Psoas muscle (tissue), 7 donors: ENCODE measurements at regions not wholly inside any gene's neighbourhood (a gene's known extent, or its start where the extent isn't known, plus 50 kb on each side); places are given as distances from the start of the nearest gene placed in this dataset.

ENCODE experiments used
- ATAC-seq, 4 donors: fragments of 200-7000 bp; cut with Tn5 transposase; one replicate each; pipeline ENCODE4 v1.9.1; 2020; ENCODE audit warnings: moderate library complexity in 3 of 4, mild to moderate bottlenecking in 2 of 4
- DNase-seq, 2 donors: peaks; one replicate each; pipeline ENCODE4 v3.0.0-alpha.2; 2020
- H3K27ac ChIP-seq: fragments of 200-600 bp; one replicate; pipeline ENCODE4 v1.8.0; 2022
- H3K27me3 ChIP-seq, 3 donors: fragments of 200-600 bp in 1 of 3; one replicate each; pipeline versions ENCODE4 v1.6.1 to v1.8.0; 2013 to 2022; ENCODE audit warnings: low read length in 2 of 3, mild to moderate bottlenecking in 2 of 3, moderate library complexity in 1 of 3; ENCODE audit not compliant: insufficient read depth in 3 of 3
- H3K36me3 ChIP-seq, 2 donors: fragments of 200-600 bp in 1 of 2; one replicate each; pipeline versions ENCODE4 v1.6.1 to v1.8.0; 2013 to 2022; ENCODE audit warnings: low read depth in 1 of 2, mild to moderate bottlenecking in 1 of 2, moderate library complexity in 1 of 2; ENCODE audit not compliant: insufficient read depth in 1 of 2
- H3K4me1 ChIP-seq: fragments of 200-600 bp; one replicate; pipeline ENCODE4 v1.8.0; 2022
- H3K4me3 ChIP-seq: fragments of 200-600 bp; one replicate; pipeline ENCODE4 v1.8.0; 2022; ENCODE audit warnings: mild to moderate bottlenecking
- H3K9me3 ChIP-seq: fragments of 200-600 bp; one replicate; pipeline ENCODE4 v1.8.0; 2022
- WGBS, 3 donors: extraction: QIAGEN DNeasy Blood & Tissue Kit; methylation state at CpG; one replicate each; pipeline versions ENCODE4 v1.1.6 to v1.1.7; 2013; 5-methylcytosine and 5-hydroxymethylcytosine counted together
- intact Hi-C, 2 donors: fragments of 100-400 bp; cut with DNase I; formaldehyde crosslinking; loops; one replicate each; pipeline versions ENCODE4 v1.11.0 to v1.14.2; 2022
- TF ChIP-seq, protein P1 (sequence below): fragments of 200-600 bp; IDR thresholded peaks from one replicate; pipeline ENCODE4 v1.8.0; 2022; ENCODE audit warnings: antibody characterized with exemption
- donor health status: healthy with polysubstance abuse.
- donor health status: DM: no; HTN: no; CAD: no; lungs with moderate emphysema.
- donor health status: Bipolar disorder and iron deficiency.
- donor health status: healthy.
- donor health status: DM: yes; HTN: yes; CAD: no.
- donor health status: DM: no; HTN: no; CAD: no.
- donor health status: DM: yes; HTN: yes; CAD: no.

DNA sequence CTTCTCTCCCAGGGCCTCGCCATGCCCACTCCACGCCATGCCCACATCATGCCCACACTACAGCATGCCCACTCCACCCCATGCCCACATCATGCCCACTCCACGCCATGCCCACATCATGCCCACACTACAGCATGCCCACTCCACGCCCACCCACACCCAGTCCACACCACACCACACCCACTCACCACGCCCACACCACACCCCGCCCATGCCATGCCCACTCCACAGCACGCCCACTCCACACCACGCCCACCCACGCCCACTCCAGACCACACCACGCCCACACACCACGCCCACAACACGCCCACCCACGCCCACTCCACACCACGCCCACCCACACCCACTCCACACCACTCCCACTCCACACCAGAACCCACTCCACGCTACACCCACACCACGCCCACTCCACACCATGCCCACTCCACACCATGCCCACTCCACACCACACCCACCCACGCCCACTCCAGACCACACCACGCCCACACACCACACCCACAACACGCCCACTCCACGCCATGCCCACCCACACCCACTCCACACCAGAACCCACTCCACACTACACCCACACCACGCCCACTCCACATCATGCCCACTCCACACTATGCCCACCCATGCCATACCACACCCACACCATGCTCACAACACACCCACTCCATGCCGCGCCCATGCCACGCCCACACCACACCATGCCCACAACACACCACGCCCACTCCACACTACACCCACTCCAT lies 88.6 kb downstream of the ERMARD start:
- H3K36me3 ChIP-seq = no peaks in the 10 kb centered on the region
- peak in 1 of 4 donors; percentile 29 for ATAC-seq
- 87 to 95% (median 91%) methylated on average over 25 of the region's 25 CpGs for WGBS, 3 donors
- no peak overlapping the region for H3K27ac ChIP-seq
- intact Hi-C loops = no loop called here
- H3K4me3 ChIP-seq = no peak overlapping the region
- no peak for DNase-seq
- peaks cover 0 to 19% (median 3%) of the 10 kb centered on the region in 3 donors for H3K27me3 ChIP-seq
- no peaks in the 10 kb centered on the region for H3K4me1 ChIP-seq
- H3K9me3 ChIP-seq = no peaks in the 10 kb centered on the region
- TF ChIP-seq, protein P1, sequence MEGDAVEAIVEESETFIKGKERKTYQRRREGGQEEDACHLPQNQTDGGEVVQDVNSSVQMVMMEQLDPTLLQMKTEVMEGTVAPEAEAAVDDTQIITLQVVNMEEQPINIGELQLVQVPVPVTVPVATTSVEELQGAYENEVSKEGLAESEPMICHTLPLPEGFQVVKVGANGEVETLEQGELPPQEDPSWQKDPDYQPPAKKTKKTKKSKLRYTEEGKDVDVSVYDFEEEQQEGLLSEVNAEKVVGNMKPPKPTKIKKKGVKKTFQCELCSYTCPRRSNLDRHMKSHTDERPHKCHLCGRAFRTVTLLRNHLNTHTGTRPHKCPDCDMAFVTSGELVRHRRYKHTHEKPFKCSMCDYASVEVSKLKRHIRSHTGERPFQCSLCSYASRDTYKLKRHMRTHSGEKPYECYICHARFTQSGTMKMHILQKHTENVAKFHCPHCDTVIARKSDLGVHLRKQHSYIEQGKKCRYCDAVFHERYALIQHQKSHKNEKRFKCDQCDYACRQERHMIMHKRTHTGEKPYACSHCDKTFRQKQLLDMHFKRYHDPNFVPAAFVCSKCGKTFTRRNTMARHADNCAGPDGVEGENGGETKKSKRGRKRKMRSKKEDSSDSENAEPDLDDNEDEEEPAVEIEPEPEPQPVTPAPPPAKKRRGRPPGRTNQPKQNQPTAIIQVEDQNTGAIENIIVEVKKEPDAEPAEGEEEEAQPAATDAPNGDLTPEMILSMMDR = no peak

DNA sequence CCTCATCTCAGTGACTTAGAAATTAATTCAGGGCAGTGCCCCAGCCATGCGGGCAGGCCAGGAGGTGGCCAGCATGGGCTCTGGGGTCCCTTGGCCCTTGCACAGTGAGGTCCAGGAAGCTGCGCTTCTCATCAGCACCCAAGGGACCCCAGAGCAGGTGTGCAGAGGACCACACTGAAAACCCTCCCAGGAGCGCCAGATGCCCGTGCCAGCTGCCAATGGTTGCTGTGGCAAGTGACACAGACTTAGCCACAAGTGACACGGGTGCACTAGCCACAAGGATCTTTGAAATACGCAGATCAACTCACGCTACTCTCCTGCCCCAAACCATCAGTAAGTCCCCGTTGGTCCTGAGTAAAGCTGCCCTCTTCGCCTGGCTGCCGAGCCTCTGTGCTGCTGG lies 88.1 kb downstream of the ERMARD start:
- Histone ChIP-seq H3K4me1 (no peaks in the 10 kb centered on the region), H3K4me3 (no peak overlapping the region), H3K27ac (no peak overlapping the region), H3K27me3 (peaks cover 0 to 20% (median 3%) of the 10 kb centered on the region in 3 donors), H3K9me3 (no peaks in the 10 kb centered on the region), H3K36me3 (no peaks in the 10 kb centered on the region)
- TF ChIP-seq, protein P1 = no peak
- DNase-seq (no peak), ATAC-seq (no peak)
- intact Hi-C loops = no loop called here
- 83 to 86% (median 85%) methylated on average over 10 of the region's 10 CpGs for WGBS, 3 donors

DNA sequence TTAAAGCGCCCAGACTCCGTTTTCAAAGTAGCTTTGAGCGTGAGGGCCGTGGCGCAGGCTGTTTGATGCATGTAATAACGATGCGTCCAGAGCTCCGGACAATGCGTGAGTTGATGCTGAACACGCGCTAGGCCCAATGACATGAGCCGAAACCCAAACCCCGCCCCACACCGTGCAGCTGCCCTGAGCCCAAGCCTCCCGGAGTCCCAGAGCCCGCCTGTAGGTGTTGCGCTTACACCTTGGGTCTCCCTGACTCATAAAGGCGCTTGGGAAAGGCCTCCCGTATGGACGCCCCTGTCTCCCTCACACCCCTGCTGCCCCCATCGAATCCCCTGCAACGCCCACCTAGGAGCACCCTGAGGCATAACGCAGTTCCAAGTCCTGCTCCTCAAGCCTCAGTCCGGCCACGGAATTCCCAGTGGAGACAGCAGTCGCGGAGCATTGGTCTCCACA lies 87.6 kb downstream of the ERMARD start:
- intact Hi-C loops = no loop called here
- Histone ChIP-seq H3K4me1 (no peaks in the 10 kb centered on the region), H3K4me3 (no peak overlapping the region), H3K27me3 (peaks cover 0 to 22% (median 3%) of the 10 kb centered on the region in 3 donors), H3K36me3 (no peaks in the 10 kb centered on the region), H3K27ac (no peak overlapping the region), H3K9me3 (no peaks in the 10 kb centered on the region)
- ATAC-seq (no peak), DNase-seq (no peak)
- TF ChIP-seq, protein P1 = no peak
- 86 to 89% (median 87%) methylated on average over 27 of the region's 27 CpGs for WGBS, 3 donors

DNA sequence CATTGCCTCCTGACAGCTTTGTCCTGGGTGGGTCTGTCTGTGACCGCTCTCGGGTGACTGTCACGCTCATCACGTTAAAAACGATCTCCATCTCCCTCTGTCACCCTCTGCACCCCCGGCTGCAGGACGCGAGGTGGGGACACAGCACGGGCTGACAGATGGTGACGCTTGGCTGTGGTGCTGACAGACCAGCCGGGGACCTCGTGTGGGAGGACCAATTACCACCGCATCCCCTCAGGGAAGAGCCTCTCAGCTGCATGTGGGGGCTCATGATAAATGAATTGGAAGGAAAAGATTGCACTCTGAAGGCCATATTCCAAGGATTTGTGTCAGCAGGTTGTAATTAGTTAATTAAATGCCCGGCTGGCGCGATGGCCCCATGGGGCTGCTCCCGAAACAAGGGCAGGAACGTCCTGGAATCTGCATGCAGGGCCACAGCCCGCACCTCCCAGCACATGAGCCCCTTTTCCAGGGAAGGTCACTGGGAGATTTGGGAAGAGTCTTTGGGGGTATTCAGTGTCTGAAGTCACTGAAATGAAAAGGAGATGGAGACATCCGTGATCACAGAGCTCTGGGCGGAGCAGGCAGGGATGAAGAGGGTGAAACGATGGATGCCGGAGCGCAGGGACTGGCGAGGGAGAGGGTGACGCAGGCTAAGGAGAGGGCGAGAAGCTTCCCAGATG lies 87.1 kb downstream of the ERMARD start:
- Histone ChIP-seq H3K9me3 (no peaks in the 10 kb centered on the region), H3K4me3 (no peak overlapping the region), H3K4me1 (no peaks in the 10 kb centered on the region), H3K27me3 (peaks cover 0 to 22% (median 3%) of the 10 kb centered on the region in 3 donors), H3K27ac (no peak overlapping the region), H3K36me3 (no peaks in the 10 kb centered on the region)
- DNase-seq (no peak), ATAC-seq (no peak)
- 57 to 64% (median 64%) methylated on average over 27 of the region's 27 CpGs for WGBS, 3 donors
- TF ChIP-seq, protein P1 = no peak
- intact Hi-C loops = no loop called here
